ENCODE measurements at regions not wholly inside any gene's neighbourhood (a gene's known extent, or its start where the extent isn't known, plus 50 kb on each side); places are given as distances from the start of the nearest gene placed in this dataset.

- Histone ChIP-seq H3K36me3 (ENCODE audit: control insufficient read depth in 4 of 4, insufficient read depth in 3 of 4, low read depth in 1 of 4, low read length in 3 of 4) (no peaks in the 10 kb centered on the region), H3K9me3 (ENCODE audit: control insufficient read depth in 4 of 4, low read length in 3 of 4) (no peaks in the 10 kb centered on the region), H3K27ac (ENCODE audit: low read depth in 1 of 2, low read length in 2 of 2) (no peak overlapping the region), H3K9ac (ENCODE audit: low read depth in 1 of 2, low read length in 2 of 2) (no peak overlapping the region), H3K27me3 (ENCODE audit: control insufficient read depth in 4 of 4, insufficient read depth in 4 of 4, low read length in 3 of 4) (no peaks in the 10 kb centered on the region), H3K4me1 (ENCODE audit: control insufficient read depth in 4 of 4, insufficient read depth in 4 of 4, low read length in 3 of 4) (peaks cover 0 to 7% (median 1%) of the 10 kb centered on the region in 4 donors), H3K4me3 (ENCODE audit: low read depth in 1 of 3, low read length in 3 of 3) (no peak overlapping the region)
- TF ChIP-seq JUND (IDR thresholded peaks at IDR 0.05): no peak
- WGBS: 95% methylated on average over 1 of the region's 1 CpG
- no peak for DNase-seq (ENCODE audit: low spot score)
Measured at GRCh38 chr6:113635222-113635986, 221.7 kb upstream of the MARCKS start.

GRCh38 chr6:113636357-113636824 lies 220.8 kb upstream of the MARCKS start:
- H3K4me1 ChIP-seq (ENCODE audit: control insufficient read depth in 4 of 4, insufficient read depth in 4 of 4, low read length in 3 of 4): peaks cover 0 to 7% (median 1%) of the 10 kb centered on the region in 4 donors
- no peak overlapping the region for H3K9ac ChIP-seq (ENCODE audit: low read depth in 1 of 2, low read length in 2 of 2)
- H3K36me3 ChIP-seq (ENCODE audit: control insufficient read depth in 4 of 4, insufficient read depth in 3 of 4, low read depth in 1 of 4, low read length in 3 of 4): no peaks in the 10 kb centered on the region
- no peaks in the 10 kb centered on the region for H3K9me3 ChIP-seq (ENCODE audit: control insufficient read depth in 4 of 4, low read length in 3 of 4)
- DNase-seq (ENCODE audit: low spot score): no peak
- WGBS: 34% methylated on average over 1 of the region's 1 CpG
- no peak overlapping the region for H3K4me3 ChIP-seq (ENCODE audit: low read depth in 1 of 3, low read length in 3 of 3)
- H3K27me3 ChIP-seq (ENCODE audit: control insufficient read depth in 4 of 4, insufficient read depth in 4 of 4, low read length in 3 of 4): no peaks in the 10 kb centered on the region
- no peak overlapping the region for H3K27ac ChIP-seq (ENCODE audit: low read depth in 1 of 2, low read length in 2 of 2)
- TF ChIP-seq JUND (IDR thresholded peaks at IDR 0.05) (peak in 1 of 2 donors; percentile 42), RXRA (IDR thresholded peaks at IDR 0.05) (peak in 1 of 2 donors; percentile 17), EGR1 (IDR thresholded peaks at IDR 0.05; ENCODE audit: low read depth in 2 of 2) (no peak), ATF3 (IDR thresholded peaks at IDR 0.05) (no peak)

GRCh38 chr6:113640051-113640450 lies 217.1 kb upstream of the MARCKS start:
- Histone ChIP-seq H3K9ac (ENCODE audit: low read depth in 1 of 2, low read length in 2 of 2) (no peak overlapping the region), H3K4me3 (ENCODE audit: low read depth in 1 of 3, low read length in 3 of 3) (no peak overlapping the region), H3K27ac (ENCODE audit: low read depth in 1 of 2, low read length in 2 of 2) (no peak overlapping the region), H3K4me1 (ENCODE audit: control insufficient read depth in 4 of 4, insufficient read depth in 4 of 4, low read length in 3 of 4) (peaks cover 3 to 19% (median 12%) of the 10 kb centered on the region in 4 donors), H3K27me3 (ENCODE audit: control insufficient read depth in 4 of 4, insufficient read depth in 4 of 4, low read length in 3 of 4) (no peaks in the 10 kb centered on the region), H3K9me3 (ENCODE audit: control insufficient read depth in 4 of 4, low read length in 3 of 4) (no peaks in the 10 kb centered on the region), H3K36me3 (ENCODE audit: control insufficient read depth in 4 of 4, insufficient read depth in 3 of 4, low read depth in 1 of 4, low read length in 3 of 4) (no peaks in the 10 kb centered on the region)
- no peak for DNase-seq (ENCODE audit: low spot score)
- TF ChIP-seq JUND (IDR thresholded peaks at IDR 0.05) (no peak), ZBTB33 (IDR thresholded peaks at IDR 0.05) (no peak), FOXA2 (IDR thresholded peaks at IDR 0.05) (no peak), CTCF (IDR thresholded peaks at IDR 0.05; ENCODE audit: low read depth, low read length, missing input control) (no peak), MAX (IDR thresholded peaks at IDR 0.05) (no peak), RXRA (IDR thresholded peaks at IDR 0.05) (no peak), RAD21 (IDR thresholded peaks at IDR 0.05) (no peak), EGR1 (IDR thresholded peaks at IDR 0.05; ENCODE audit: low read depth in 2 of 2) (no peak), YY1 (IDR thresholded peaks at IDR 0.05) (no peak), TAF1 (conservative IDR thresholded peaks at IDR 0.05) (no peak), GABPA (IDR thresholded peaks at IDR 0.05 in 1 of 2, conservative IDR thresholded peaks at IDR 0.05 in 1 of 2) (no peak), HNF4G (IDR thresholded peaks at IDR 0.05) (no peak), SP1 (IDR thresholded peaks at IDR 0.05) (no peak), FOXA1 (IDR thresholded peaks at IDR 0.05) (no peak), ATF3 (IDR thresholded peaks at IDR 0.05) (no peak), HNF4A (conservative IDR thresholded peaks at IDR 0.05) (no peak), NR2F2 (IDR thresholded peaks at IDR 0.05) (no peak)
